Left lung (tissue), 4 donors: ENCODE measurements at regions not wholly inside any gene's neighbourhood (a gene's known extent, or its start where the extent isn't known, plus 50 kb on each side); places are given as distances from the start of the nearest gene placed in this dataset.
A peak's percentile ranks its signal among the peaks of the same experiment; 100 is the strongest.
"Not testable (repeated sequence)": the region's sequence is repeated elsewhere in the genome, so short reads cannot be mapped to it uniquely, and the experiment has no call there.

Experiments used
- ATAC-seq: fragments of 200-7000 bp; cut with Tn5 transposase; one replicate; pipeline ENCODE4 v1.9.1; 2020; ENCODE audit warnings: moderate library complexity
- DNase-seq, 4 donors: peaks; one replicate each; pipeline ENCODE4 v3.0.0-alpha.2; 2013 to 2020
- H3K27ac ChIP-seq, 2 donors: fragments of 200-600 bp; sonication (generic) in 1 of 2; one replicate each; pipeline versions ENCODE4 v1.5.0 to v1.8.0; 2020 to 2021
- H3K27me3 ChIP-seq, 2 donors: fragments of 200-600 bp; sonication (generic) in 1 of 2; one replicate each; pipeline versions ENCODE4 v1.5.0 to v1.8.0; 2020 to 2021
- H3K36me3 ChIP-seq, 2 donors: fragments of 200-600 bp; sonication (generic) in 1 of 2; one replicate each; pipeline versions ENCODE4 v1.5.0 to v1.8.0; 2020 to 2021
- H3K4me1 ChIP-seq, 2 donors: fragments of 200-600 bp; one replicate each; pipeline ENCODE4 v1.8.0; 2021
- H3K4me3 ChIP-seq, 2 donors: fragments of 200-600 bp; sonication (generic) in 1 of 2; one replicate each; pipeline versions ENCODE4 v1.5.0 to v1.8.0; 2020 to 2021; ENCODE audit warnings: mild to moderate bottlenecking in 1 of 2
- H3K9me3 ChIP-seq, 2 donors: fragments of 200-600 bp; sonication (generic) in 1 of 2; one replicate each; pipeline versions ENCODE4 v1.5.0 to v1.8.0; 2020 to 2021
- intact Hi-C, 2 donors: fragments of 100-400 bp; cut with DNase I; formaldehyde crosslinking; loops; one replicate each; pipeline versions ENCODE4 v1.11.2 to v1.14.2; 2022
- TF ChIP-seq, protein P1 (sequence below), 2 donors: fragments of 200-600 bp; sonication (generic) in 1 of 2; IDR thresholded peaks; one replicate each; pipeline versions ENCODE4 v1.5.0 to v1.8.0; 2021; ENCODE audit warnings: antibody characterized with exemption in 2 of 2
- donor health status: DM: no; HTN: yes; CAD: no.
- donor health status: DM: no; HTN: no; CAD: no.

DNA sequence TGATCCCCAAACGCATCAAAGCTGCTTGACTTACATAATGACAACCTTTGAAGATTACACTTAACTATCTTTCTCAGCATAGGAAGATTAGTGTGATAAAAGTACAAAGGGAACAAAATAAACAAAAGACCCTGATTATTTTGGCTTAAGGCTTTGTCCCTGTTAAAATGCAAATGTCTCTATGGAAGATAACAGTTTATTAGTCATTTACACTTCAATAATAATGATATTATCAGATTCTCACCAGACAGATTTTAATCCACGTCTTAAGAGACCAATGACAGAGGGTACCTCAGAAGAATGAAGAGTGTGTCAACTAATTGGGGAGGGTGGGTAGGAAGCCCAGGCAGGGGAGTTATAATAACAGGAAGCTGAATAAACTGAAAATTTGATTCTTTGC lies 510.4 kb upstream of the PTBP2 start:
- TF ChIP-seq, protein P1, sequence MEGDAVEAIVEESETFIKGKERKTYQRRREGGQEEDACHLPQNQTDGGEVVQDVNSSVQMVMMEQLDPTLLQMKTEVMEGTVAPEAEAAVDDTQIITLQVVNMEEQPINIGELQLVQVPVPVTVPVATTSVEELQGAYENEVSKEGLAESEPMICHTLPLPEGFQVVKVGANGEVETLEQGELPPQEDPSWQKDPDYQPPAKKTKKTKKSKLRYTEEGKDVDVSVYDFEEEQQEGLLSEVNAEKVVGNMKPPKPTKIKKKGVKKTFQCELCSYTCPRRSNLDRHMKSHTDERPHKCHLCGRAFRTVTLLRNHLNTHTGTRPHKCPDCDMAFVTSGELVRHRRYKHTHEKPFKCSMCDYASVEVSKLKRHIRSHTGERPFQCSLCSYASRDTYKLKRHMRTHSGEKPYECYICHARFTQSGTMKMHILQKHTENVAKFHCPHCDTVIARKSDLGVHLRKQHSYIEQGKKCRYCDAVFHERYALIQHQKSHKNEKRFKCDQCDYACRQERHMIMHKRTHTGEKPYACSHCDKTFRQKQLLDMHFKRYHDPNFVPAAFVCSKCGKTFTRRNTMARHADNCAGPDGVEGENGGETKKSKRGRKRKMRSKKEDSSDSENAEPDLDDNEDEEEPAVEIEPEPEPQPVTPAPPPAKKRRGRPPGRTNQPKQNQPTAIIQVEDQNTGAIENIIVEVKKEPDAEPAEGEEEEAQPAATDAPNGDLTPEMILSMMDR (IDR thresholded peaks at IDR 0.05) = no peak
- no peak overlapping the region for H3K4me3 ChIP-seq

DNA sequence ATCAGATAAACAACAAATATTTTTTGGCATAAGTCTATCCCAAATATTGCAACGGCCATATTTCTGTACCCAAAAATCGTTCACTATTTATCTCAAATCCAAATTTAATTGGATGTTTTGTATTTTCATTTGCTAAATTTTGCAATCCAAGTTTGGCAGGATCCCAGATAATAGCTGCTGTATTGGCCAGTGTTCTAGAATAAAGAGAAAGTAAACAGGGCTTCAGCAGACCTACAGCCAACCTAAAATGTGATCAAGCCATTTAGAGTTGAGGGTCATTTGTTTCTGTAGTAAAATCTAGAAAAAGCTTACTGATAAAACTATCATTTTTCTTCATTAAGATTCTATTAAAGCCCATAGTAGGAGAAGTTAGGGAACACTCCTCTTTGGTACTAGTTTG lies 506.6 kb upstream of the PTBP2 start:
- no peak for ATAC-seq
- intact Hi-C loops = no loop called here
- Histone ChIP-seq H3K36me3 (no peaks in the 10 kb centered on the region), H3K9me3 (no peaks in the 10 kb centered on the region), H3K27me3 (no peaks in the 10 kb centered on the region), H3K4me1 (no peaks in the 10 kb centered on the region), H3K4me3 (no peak overlapping the region), H3K27ac (no peak overlapping the region)
- TF ChIP-seq, protein P1 (IDR thresholded peaks at IDR 0.05) = no peak
- no peak for DNase-seq

More for the DNA sequence above, 510.4 kb upstream of the PTBP2 start:
- H3K9me3 ChIP-seq = no peaks in the 10 kb centered on the region
- H3K27me3 ChIP-seq = no peaks in the 10 kb centered on the region
- DNase-seq (no peak), ATAC-seq (no peak)
- H3K4me1 ChIP-seq = no peaks in the 10 kb centered on the region
- H3K36me3 ChIP-seq = no peaks in the 10 kb centered on the region
- intact Hi-C loops = no loop called here
- no peak overlapping the region for H3K27ac ChIP-seq

DNA sequence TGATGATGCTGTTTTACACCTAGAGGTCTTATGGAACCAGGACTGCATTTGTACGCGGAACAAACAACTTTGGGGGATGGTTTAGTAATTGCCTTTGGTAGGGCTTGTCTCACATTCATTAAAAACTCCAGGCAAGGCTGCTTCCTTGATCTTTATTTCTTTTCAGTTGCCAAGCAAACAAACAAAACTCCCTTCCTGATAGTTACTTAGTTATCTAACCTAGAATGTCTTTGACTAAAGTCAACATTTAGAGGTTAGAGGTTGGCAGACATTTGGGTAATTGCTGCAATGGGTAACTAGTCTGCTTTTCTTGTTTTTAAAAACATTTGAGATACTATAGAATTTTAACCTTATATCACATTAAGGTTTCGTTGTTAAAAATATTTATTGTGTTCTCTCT lies 500.9 kb upstream of the PTBP2 start:
- Histone ChIP-seq H3K27ac (no peak overlapping the region), H3K9me3 (no peaks in the 10 kb centered on the region), H3K27me3 (no peaks in the 10 kb centered on the region), H3K4me1 (no peaks in the 10 kb centered on the region), H3K4me3 (no peak overlapping the region), H3K36me3 (no peaks in the 10 kb centered on the region)
- ATAC-seq = no peak
- no peak for DNase-seq
- TF ChIP-seq, protein P1 (IDR thresholded peaks at IDR 0.05) = no peak
- intact Hi-C loops = no loop called here

DNA sequence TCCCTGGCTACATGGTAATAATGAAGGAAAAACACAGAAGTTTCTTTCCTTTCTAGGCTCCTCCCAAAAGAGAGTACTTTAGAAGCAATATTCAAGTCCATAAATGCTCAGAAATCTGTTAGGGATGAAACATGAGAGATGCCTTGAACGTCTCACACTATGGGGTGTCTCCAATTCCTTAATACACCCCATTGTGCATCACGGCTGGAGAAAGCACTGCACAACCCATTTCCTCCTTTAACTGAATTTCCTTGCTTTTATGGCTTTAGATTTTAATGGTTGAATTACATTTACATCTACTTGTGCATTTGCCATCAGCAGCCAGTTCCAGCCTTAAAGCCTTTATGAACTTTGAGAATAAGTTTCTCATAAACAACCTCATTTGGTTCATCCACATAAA lies 498.9 kb upstream of the PTBP2 start:
- Histone ChIP-seq H3K4me1 (no peaks in the 10 kb centered on the region), H3K27ac (no peak overlapping the region), H3K27me3 (no peaks in the 10 kb centered on the region), H3K9me3 (no peaks in the 10 kb centered on the region), H3K36me3 (no peaks in the 10 kb centered on the region), H3K4me3 (no peak overlapping the region)
- intact Hi-C loops = no loop called here
- TF ChIP-seq, protein P1 (IDR thresholded peaks at IDR 0.05) = no peak
- no peak for ATAC-seq
- no peak for DNase-seq

DNA sequence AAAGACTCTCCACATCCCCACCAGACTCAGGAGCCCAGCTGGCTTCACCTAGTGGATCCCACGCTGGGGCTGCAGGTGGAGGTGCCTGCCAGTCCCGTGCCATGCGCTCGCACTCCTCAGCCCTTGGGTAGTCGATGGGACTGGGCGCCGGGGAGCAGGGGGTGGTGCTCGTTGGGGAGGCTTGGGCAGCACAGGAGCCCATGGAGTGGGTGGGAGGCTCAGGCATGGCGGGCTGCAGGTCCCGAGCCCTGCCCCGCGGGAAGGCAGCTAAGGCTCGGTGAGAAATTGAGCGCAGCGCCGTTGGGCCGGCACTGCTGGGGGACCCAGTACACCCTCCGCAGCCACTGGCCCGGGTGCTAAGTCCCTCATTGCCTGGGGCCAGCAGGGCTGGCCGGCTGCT lies 497.4 kb upstream of the PTBP2 start:
- H3K27me3 ChIP-seq, H3K4me1 ChIP-seq, H3K4me3 ChIP-seq, H3K36me3 ChIP-seq, H3K9me3 ChIP-seq, intact Hi-C loops, ATAC-seq, H3K27ac ChIP-seq: not testable (repeated sequence)
- peak in 1 of 4 donors; percentile 48 for DNase-seq

DNA sequence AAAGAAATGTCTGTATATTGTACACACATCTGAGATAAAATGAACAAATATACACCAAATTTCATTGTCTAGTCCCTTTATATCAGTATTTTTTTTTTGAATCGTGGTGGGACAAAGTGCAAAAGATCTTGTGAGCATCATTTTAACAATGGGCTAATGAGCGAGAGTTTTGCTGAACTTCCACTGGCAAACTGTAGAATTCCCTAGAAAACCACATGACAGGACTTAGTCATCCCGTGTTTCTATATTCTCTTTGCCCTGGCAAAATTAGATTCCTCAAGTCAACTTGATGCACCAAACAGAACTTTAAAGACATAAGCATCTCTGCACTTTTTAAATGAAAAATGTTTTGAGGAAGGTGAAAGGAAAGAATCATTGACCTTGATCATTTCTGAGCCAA lies 488.2 kb upstream of the PTBP2 start:
- Histone ChIP-seq H3K27ac (no peak overlapping the region), H3K4me1 (peaks cover 0 to 4% of the 10 kb centered on the region in 2 donors), H3K36me3 (no peaks in the 10 kb centered on the region), H3K4me3 (no peak overlapping the region), H3K27me3 (no peaks in the 10 kb centered on the region), H3K9me3 (no peaks in the 10 kb centered on the region)
- intact Hi-C loops = no loop called here
- DNase-seq = no peak
- no peak for ATAC-seq
- TF ChIP-seq, protein P1 (IDR thresholded peaks at IDR 0.05) = no peak
